AG20443 (cell line): ENCODE measurements at regions not wholly inside any gene's neighbourhood (a gene's known extent, or its start where the extent isn't known, plus 50 kb on each side); places are given as distances from the start of the nearest gene placed in this dataset.

Experiments
- DNase-seq: peaks from one replicate; pipeline ENCODE4 v3.0.0; 2012; ENCODE audit warnings: low spot score, mixed read lengths

DNA sequence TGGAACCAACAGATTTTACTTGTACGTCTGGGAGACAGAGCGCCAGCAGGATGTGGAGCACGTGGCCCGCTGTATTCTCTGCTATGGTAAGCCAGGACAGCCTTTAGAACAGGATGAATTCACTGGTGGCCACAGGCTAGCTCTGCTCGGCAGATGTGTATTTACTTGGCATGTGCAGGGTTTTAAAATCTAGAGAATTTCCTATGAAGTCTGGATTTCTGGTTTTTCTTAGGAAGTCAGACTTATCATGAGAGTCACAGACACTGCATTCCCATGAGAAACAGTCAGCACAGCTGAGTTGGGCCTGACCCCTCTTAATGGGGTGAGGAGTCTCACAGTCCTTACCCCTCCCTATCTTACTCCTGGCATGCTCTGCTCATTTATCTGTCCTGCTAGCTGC is 84.6 kb upstream of the COL6A5 start:
- no peak for DNase-seq

DNA sequence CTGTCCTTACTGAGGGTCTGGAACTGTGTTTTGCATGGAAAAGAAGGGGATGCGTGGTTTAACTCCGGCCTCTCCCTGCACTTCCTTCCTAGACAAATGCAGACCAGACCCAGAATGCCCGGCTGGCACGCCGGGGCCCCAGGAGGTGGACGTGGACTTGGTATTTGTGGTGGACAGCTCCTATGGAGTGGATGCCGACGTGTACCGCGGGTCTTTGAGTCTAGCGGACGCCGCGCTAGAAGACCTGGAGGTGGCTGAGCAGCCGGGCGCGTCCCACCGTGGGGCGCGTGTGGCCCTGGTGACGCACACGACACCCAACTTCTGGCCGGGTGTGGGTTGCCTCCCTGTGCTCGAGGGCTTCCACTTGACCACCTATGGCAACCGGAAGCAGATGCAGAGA is 81.8 kb upstream of the COL6A5 start:
- no peak for DNase-seq

DNA sequence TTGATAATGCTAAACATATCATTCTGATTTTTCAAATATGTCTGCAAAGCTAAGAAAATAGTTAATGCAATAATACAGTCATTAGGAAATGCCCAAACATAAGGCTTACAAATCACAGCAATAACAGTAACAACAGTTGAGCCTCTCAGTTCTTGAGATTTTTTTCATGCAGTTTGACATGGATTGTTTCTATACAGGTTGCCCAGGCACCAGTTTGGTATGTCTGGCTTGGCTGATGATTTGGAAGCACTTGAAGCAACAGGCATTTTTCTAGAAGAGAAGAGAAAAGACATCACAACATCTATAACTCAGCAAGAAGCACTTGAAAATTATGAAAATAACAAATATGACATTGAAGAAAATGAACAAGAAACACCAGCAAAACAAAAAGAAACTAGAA is 78.7 kb upstream of the COL6A5 start:
- no peak for DNase-seq

DNA sequence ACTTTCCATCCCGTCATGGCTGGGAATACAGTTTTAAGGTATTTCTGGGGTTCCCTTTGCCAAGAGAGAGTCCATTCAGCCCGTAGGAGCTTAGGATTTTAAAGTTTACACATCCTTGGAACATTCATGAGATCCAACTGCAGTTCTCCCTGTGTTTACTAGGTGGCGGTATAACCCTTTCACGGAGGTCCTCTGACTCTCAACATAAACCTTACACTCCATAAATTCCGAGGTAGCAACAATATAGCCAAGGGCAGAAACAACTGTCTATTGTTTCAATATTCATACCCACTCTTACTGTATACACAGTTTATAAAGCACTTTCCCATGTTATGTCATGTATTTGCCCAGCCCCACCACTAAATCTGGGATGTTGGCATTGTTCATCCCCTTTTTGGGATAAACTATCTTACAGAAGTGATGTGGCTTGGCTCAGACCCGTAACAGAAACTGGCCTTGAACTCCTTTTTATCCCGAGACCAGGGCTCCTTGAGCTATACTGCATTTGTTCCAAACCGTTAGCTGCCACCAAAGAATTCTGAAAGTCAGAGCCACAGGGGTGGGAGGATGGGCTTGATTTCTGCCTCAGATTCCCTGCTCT is 69.2 kb upstream of the COL6A5 start:
- peak; percentile 69 for DNase-seq

DNA sequence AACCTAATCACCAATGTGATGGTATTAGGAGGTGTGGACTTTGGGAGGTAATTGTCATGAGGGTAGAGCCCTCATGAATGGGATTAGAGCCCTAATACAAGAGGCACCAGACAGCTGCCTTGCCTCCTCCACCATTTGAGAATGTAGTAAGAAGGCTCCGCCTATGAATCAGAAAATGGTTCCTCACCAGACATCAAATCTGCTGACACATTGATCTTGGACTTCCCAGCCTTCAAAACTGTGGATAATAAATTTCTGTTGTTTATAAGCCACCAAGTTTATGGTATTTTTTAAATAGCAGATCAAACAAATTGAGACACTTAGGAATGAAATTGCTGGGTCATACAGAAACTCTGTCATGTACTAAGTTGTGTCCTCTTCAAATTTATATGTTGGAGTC is 56.8 kb upstream of the COL6A5 start:
- DNase-seq: no peak

DNA sequence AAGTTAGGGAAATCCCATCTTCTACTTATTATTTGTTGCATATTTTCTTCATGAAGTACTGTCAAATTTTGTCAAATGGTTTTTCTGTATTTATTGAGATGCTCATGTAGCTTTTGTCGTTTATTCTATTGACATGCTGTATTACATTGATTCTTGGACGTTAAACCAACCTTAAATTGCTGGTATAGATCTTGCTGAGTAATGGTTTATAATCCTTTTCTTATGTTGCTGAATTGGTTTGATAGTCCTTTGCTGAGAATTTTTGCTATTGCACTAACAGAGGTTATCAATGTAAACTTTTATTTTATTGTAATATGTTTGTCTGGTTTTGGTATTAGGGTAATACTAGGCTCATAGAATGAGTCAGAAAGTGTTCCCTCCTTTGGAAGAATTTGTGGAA is 54.3 kb upstream of the COL6A5 start:
- no peak for DNase-seq

DNA sequence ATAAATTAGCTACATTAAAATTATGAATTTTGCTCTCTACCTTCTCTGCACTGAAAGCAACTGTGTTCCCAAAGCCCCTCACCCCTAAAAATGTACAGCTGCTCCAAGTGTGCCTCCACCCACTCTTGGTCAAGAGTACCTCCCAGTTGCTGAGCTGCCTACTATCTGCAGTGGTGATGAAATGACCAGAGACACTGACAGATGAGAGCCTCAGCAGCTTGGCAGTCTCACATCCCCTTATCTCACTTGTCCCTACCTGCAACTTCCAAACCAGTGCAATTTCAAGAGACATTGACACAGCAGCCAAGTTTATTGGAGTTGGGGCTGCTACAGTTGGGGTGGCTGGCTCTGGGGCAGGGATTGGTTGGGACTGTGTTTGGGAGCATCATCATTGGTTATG is 52.2 kb upstream of the COL6A5 start:
- DNase-seq: no peak
